ENCODE measurements at regions not wholly inside any gene's neighbourhood (a gene's known extent, or its start where the extent isn't known, plus 50 kb on each side); places are given as distances from the start of the nearest gene placed in this dataset.
"Not testable (repeated sequence)": the region's sequence is repeated elsewhere in the genome, so short reads cannot be mapped to it uniquely, and the experiment has no call there.

- ChIA-PET CTCF (no interaction called here), POLR2A (no interaction called here)
- no peaks in the 10 kb centered on the region for H3K36me3 ChIP-seq (ENCODE audit: control insufficient read depth, insufficient read depth, low read length)
- H3K27me3 ChIP-seq (ENCODE audit: control insufficient read depth, insufficient read depth, low read length), result no peaks in the 10 kb centered on the region
- no peak for TF ChIP-seq CTCF (IDR thresholded peaks at IDR 0.05; ENCODE audit: insufficient read depth, low read depth, low read length)
- no peak for DNase-seq (ENCODE audit: low read depth)
- no peak overlapping the region for H3K4me3 ChIP-seq (ENCODE audit: low read depth, low read length)
Observed at GRCh38 chr12:60760965-60761364, 1165.1 kb downstream of the SLC16A7 start.

DNA sequence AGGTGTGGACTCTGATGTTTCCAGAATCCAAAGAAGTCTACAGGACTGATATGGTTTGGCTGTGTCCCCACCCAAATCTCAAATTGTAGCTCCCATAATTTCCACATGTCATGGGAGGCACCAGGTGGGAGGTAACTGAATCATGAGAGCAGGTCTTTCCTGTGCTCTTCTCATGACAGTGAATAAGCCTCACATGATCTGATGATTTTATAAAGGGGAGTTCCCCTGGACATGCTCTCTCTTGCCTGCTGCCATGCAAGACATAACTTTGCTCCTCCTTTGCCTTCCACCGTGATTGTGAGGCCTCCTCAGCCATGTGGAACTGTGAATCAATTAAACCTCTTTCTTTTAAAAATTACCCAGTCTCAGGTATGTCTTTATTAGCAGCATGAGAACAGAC, 1205.3 kb downstream of the SLC16A7 start:
- H3K4me3 ChIP-seq (ENCODE audit: low read depth, low read length); H3K27me3 ChIP-seq (ENCODE audit: control insufficient read depth, insufficient read depth, low read length); CTCF ChIA-PET; POLR2A ChIA-PET; H3K36me3 ChIP-seq (ENCODE audit: control insufficient read depth, insufficient read depth, low read length); DNase-seq (ENCODE audit: low read depth): not testable (repeated sequence)

DNA sequence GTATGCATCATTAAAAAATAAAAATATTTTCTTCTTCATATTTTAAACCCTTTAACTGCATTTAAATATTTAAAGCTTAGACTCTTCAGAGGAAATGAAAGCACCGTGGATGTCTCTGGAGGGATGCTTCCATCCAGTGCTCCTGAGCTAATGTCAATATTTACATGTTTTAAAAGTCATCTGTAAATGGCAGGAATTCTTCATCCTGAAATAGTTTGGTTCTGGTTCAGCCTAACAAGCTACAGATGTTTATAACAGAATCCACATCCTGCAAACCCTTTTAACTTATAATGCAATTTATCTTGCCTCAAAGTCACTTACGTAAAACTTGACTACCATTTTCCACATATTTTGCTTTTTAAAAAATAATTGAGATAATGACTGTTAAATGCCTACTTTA, 1207.3 kb downstream of the SLC16A7 start:
- ChIA-PET POLR2A (no interaction called here), CTCF (interaction anchor here (0.6 kb wide), 1 partner anchor 35 kb away, joined by 3 read pairs; no protein-coding TSS in a partner anchor)
- no peak for TF ChIP-seq CTCF (IDR thresholded peaks at IDR 0.05; ENCODE audit: insufficient read depth, low read depth, low read length)
- no peaks in the 10 kb centered on the region for H3K27me3 ChIP-seq (ENCODE audit: control insufficient read depth, insufficient read depth, low read length)
- no peak overlapping the region for H3K4me3 ChIP-seq (ENCODE audit: low read depth, low read length)
- DNase-seq (ENCODE audit: low read depth), result no peak
- H3K36me3 ChIP-seq (ENCODE audit: control insufficient read depth, insufficient read depth, low read length), result no peaks in the 10 kb centered on the region

DNA sequence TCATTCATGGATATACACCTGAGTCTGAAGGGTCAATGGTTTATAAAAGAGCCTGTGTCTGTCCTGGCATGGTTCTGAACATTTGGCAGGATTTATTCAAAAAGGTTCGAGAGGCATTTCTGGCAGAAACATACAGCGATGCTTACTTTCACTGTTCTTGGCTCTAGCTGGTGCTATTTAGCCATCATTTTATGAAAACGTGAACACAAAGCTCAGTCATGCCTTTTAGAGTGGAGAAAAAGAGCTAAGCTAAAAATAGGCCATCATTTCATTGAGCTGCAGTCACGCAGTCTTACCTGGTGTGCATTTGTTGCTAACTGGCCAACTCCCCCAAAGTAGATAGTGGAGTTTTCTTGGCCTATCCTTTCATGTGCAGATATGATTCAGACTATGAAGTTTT, 1209.5 kb downstream of the SLC16A7 start:
- no peak for DNase-seq (ENCODE audit: low read depth)
- TF ChIP-seq CTCF (IDR thresholded peaks at IDR 0.05; ENCODE audit: insufficient read depth, low read depth, low read length), result no peak
- no peaks in the 10 kb centered on the region for H3K36me3 ChIP-seq (ENCODE audit: control insufficient read depth, insufficient read depth, low read length)
- H3K27me3 ChIP-seq (ENCODE audit: control insufficient read depth, insufficient read depth, low read length), result no peaks in the 10 kb centered on the region
- ChIA-PET POLR2A (no interaction called here), CTCF (no interaction called here)
- H3K4me3 ChIP-seq (ENCODE audit: low read depth, low read length), result no peak overlapping the region

GRCh38 chr12:60819794-60820193, 1224.0 kb downstream of the SLC16A7 start:
- TF ChIP-seq CTCF (IDR thresholded peaks at IDR 0.05; ENCODE audit: insufficient read depth, low read depth, low read length), result no peak
- CTCF ChIA-PET, result no interaction called here
- POLR2A ChIA-PET, result no interaction called here
- DNase-seq (ENCODE audit: low read depth), result no peak
- no peak overlapping the region for H3K4me3 ChIP-seq (ENCODE audit: low read depth, low read length)
- no peaks in the 10 kb centered on the region for H3K36me3 ChIP-seq (ENCODE audit: control insufficient read depth, insufficient read depth, low read length)
- no peaks in the 10 kb centered on the region for H3K27me3 ChIP-seq (ENCODE audit: control insufficient read depth, insufficient read depth, low read length)

DNA sequence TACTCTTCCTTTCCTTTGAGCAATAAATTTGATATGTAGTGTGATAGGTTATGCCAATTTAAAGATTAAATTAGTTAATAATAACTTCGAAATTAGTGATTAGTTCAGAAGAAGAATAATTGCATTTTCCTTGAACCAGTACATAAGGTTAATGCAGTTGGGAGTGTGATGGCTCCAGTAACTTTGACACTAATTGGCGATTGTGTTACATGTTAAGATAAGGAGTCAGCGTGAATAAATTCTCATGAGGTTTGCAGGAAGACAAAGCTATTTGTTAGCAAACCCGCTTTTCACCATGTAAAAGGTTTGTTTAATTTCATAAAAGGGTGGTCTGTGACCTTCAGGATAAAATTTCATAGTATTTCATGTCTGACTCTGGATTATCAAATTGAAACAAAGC, 1226.8 kb downstream of the SLC16A7 start:
- Histone ChIP-seq H3K36me3 (ENCODE audit: control insufficient read depth, insufficient read depth, low read length) (no peaks in the 10 kb centered on the region), H3K27me3 (ENCODE audit: control insufficient read depth, insufficient read depth, low read length) (no peaks in the 10 kb centered on the region), H3K4me3 (ENCODE audit: low read depth, low read length) (no peak overlapping the region)
- CTCF ChIA-PET, result no interaction called here
- TF ChIP-seq CTCF (IDR thresholded peaks at IDR 0.05; ENCODE audit: insufficient read depth, low read depth, low read length), result no peak
- DNase-seq (ENCODE audit: low read depth), result no peak
- POLR2A ChIA-PET, result no interaction called here

All from BJ (cell line).